HCEC 1CT (cell line): ENCODE measurements at regions not wholly inside any gene's neighbourhood (a gene's known extent, or its start where the extent isn't known, plus 50 kb on each side); places are given as distances from the start of the nearest gene placed in this dataset.
"Not testable (repeated sequence)": the region's sequence is repeated elsewhere in the genome, so short reads cannot be mapped to it uniquely, and the experiment has no call there.

Experiments
- DNase-seq: peaks from one replicate; pipeline ENCODE4 v3.0.0-alpha.2; 2017

DNA sequence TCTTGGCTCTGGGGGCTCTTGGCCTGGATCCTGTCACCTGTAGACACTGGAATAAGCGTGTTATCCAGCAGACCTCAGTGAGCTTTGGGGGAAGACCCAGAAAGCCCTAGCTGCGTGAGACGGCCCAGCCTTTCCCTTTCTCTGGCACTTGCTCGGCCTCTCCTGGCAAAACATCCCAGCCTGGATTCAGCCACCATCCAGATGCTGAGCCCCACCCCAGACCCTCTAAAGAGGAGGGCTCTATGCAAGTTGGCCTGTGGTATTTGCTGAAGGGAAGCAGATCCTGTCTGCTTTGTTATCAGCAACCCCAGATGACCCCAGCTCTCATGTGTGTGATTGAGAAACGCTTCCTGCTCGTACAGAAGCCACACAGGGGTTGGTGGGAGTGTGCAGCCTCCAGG is 267.2 kb downstream of the FAM43A start:
- DNase-seq = no peak

DNA sequence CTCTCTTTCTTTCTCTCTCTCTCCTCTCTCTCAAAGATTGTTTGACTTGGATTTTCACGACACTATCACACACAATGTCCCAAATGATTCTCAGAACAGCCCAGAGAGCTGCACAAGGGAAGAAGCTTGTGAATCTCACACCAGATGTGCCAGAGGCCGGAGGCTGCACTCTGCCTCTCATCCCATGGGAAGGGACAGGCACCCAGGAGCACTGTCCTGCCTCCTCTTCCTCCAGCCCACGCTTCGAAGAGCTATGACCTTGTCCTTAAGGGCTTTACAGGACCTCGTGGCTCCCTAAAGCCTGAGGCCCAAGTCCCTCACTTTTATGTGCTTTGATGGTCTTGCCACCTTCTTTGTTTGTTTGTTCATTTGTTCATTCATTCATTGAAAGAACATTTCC is 267.6 kb downstream of the FAM43A start:
- DNase-seq = no peak

DNA sequence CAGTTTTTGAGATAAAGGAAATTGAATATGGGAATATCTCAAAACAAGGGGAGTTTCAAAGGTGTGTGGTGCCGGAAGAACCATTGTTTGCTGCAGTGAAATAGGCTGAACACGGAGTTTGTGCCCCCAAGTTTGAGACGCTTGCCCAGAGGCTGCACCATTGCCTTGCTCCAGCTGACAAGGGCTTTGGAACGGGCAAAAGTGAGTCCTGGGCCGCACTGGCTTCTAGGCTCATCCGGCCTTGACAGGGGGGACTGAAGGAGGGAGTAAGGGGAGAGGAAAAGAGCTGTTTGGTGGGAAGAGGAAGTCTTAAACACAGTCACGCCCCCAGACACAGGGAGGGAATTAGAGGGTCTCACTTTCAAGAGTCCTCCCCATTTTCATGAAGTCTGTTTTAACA is 269.9 kb downstream of the FAM43A start:
- DNase-seq = no peak

DNA sequence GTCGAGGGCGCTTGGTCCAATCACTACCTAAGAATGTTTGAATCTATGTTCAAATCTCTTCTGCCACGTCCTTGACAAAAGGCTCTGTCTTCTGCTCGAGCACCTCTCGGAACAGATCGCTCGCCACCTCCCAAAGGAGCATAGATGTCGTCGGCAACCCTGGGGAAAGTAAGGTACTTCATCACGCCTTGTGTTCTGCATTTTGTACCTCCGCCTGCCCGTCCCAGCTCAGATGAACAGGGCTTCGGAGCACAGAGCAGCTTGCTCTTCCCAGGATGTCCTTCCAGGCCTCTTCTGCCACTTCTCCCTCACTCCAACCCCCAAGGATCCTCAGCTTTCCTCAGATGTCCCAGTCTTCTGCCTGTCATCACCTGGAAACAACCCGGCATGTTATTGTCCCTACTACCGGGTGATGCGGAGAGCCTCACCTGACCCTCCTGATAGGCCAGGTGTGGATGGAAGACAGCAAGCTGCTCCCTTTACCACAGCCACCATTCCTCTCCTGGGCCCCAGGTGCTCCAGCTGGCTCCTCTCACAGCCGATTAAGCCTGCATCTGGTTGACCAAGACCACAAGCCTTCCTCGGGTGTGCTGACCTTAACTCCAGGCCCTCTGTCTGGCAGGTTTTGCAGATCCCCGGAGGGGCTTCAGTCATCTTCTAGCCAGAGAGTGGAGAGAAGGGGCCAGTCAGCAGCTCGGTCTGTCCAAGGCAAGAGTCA is 270.5 kb downstream of the FAM43A start:
- no peak for DNase-seq

DNA sequence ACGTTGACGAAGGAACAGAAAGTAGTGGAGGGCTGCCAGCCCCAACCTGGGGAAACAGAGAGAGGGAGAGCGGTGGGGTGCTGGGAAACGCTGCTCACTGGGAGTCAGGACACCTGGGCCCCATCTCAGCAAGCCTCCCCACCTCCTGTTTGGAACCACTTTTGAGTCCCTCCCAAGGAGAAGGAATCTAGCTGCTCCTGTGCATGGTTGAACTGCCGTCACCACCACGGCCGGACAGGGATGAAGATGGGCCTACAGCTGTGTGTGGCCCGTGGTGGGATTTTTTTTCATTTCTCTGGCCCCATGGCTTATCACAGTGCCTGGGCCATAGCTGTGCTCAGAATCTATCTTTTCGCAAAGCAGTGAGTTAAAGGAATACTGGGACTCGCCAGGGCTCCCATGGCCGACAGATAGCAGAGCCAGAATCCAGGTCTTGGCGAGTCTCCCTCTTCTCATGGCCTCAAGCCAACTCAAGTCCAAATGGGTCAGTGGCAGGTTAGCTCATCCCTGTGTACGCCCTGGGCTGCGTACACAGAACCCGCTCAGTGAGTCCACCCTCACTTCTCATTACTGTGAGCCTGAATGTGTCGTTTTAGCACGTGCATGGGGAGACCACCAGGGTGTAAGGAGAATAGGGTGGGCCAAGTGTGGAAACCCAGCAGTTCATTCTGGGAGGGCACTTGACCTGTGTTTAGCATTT is 271.2 kb downstream of the FAM43A start:
- DNase-seq = no peak

DNA sequence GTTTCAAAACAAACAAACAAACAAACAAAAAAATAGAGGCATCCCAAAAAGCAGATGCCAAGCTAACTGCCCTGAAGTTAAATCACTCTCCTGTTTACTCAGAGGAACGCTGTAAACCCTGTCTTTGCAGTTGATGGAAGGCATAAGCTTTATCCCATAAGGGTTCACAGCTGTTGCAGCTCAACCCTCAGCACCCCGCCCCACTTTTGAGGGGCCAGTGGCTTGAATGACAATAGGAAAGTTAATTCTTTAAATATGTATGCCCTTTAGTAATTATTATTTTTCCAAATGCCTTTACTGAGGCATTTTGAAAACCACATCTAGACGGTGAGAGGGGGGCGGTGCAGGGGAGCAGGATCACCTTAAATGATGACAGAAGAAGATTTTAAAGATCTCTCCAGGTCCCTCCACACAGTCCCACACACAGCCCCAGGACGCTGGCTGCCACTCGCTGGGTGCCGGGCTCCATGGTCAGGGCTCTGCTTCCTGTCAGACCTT is 272.1 kb downstream of the FAM43A start:
- no peak for DNase-seq

DNA sequence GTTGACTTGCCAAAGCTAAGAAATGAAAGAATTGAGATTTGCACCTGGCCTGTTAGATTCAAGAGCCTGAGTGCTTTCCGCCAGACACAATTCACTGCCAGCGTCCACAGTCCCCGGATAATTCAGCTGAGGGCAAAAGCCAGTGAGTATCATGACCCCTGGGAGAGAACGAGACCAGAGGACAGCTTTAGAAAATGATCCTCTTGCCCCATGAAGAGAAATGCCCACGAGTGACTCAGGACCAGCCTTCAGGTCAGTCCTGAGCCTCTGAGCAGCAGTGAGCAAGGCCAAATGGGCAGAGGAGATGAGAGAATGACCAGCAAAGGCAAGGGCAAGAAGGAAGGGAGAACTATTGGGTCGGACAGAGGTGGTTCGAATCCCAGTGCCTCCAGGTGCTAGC is 273.5 kb downstream of the FAM43A start:
- DNase-seq = no peak

DNA sequence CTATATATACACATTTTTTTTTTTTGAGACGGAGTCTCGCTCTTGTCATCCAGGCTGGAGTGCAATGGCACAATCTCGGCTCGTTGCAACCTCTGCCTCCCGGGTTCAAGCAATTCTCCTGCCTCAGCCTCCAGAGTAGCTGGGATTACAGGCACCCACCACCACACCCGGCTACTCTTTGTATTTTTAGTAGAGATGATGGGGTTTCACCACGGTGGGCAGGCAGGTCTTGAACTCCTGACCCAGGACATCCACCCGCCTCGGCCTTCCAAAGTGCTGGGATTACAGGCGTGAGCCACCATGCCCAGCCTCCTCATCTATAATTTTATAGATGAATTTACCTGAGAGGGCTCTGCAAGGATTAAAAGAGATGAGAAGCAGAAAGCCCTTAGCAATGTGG is 274.0 kb downstream of the FAM43A start:
- not testable (repeated sequence) for DNase-seq

DNA sequence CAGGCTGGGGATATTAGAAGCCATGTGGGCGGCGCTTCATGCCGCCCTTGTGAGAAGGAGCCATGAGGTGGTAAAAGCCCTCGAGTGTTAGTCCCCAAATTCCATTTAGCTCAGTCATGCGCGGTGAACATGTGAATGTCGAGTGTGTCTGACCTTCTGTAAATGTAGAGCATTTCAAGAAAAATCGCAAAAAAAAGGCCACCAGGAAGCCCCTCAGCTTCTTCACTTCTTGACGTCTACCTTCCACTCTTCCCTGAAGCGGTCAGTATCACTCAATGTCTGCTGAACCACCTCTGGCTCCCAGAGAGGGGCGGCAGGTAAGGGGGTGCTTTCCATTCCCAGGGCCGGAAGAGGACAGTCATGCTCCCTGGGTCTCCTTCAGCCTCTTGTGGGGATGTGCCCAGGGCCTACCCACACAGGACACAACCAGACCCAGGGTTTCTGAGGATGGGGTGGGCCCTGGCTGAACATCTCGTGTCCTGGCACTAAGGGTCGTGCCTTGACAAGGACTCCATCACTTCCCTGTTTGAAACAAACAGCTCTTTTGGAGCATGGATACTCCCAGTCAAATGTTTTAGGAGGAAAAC is 274.9 kb downstream of the FAM43A start:
- no peak for DNase-seq

DNA sequence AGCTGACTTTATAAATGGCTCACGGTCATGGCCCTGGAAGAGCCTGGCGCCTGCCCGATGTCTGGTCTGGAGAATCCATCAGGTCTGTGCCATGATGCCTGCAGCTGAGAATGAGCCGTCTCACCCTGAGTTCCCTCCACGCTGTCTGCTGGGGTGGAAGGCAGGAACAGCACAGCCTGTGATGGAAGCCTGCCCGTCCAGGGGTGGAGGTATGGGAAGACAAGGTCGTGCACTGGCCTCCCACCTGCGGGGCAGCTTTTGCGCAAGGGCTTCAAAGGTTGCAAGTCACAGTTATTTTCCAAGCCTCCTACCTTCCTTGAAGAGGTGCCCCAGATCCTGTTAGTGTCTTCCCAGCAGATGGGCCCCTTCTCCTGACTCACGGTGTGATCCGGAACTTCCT is 275.5 kb downstream of the FAM43A start:
- DNase-seq = no peak

DNA sequence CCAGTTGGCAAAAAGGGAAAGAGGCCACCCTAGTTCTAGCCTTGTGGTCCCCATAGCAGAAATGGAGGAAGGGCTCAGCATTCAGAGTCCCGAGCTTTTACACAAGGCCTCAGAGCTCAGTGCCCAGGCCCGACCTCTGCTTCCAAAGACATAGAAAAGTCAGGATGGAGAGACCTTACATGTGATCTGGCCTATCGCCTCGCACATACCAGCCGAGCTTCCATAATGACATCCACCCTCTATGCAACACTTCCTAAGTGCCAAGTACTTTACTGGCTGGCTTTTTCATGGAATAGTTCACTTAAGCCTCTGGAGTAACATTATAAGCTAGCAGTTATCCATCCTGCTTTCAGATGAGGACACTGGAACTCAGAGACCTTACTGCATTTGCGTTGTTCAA is 275.9 kb downstream of the FAM43A start:
- no peak for DNase-seq

DNA sequence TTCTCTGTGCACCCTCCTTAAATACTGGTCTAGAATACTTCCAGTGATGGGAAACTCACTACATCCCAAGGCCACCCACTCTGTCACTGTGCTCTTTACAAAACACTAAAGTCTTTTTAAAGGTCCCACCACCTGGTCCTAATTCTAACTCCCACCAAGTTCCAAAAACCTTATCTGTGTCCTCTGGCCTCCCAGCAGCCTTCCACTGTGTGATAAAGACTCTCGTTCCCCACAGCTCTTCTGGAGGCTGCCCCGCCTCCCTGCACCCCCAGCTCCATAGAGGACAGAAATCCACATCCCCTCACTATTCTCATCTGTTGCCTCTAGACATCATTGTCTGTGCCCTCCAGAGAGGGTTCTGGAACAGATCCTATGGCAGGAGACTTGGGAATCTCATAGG is 276.4 kb downstream of the FAM43A start:
- DNase-seq = no peak

DNA sequence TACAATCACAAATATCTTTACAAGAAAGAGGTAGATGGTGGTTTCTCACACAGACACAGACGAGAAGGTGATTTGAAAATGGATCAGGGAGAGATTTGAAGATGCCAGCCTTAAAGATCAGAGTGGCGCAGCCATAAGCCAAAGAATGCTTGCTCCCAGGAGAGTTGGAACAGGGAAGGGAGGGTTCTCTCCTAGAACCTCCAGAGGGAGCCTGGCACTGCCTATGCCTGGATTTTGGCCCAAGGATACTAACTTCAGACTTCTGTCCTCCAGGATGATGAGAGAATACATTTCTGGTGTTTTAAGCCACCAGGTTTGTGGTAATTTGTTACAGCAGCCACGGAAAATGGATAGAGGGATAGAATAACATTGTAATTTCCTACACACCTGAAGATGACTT is 279.1 kb downstream of the FAM43A start:
- DNase-seq = no peak

DNA sequence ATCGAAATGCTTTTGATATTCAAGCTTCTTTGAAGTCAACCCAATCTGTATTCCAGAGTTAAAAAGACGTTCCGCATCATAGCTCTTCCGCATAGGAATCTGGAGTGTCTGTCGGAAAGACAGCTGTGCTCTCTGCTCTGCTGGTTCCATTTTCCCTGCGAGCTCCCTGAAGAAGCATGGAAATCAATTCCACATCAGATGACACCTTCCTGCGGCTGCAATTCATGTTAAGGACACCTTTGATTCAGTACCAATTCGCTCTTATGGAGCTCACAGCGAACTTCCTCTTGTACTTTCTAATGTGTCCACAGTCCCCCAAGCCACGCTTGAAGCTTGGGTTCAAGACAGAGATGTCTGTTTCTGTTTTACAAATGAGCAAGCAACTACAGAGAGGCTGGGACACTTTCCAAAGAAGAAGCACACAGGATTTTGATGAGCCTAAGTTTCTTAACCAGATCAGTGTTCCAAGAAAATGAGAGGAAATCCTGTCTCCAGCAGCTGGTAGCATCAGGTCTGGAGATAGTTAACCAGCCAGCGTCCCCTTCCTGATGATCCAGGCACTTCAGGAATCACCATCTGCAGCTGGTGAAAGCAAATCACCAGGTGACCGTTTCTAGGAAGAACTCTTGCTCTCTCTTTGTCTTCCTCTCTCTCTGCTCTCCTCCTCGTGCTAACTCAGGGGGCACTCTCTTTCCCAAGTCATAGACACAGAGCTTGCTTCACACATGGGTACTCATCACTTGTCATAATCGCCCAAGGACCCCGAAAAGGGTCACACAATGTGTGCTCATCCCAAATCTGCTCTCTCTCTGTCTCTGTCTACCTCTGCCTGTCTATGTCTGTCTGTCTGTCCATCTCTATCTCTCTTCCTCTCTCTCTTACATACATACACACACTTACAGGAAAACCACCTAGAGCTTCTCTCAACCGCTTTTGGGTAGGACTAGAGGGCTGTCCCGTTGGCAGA is 281.8 kb downstream of the FAM43A start:
- DNase-seq = no peak

DNA sequence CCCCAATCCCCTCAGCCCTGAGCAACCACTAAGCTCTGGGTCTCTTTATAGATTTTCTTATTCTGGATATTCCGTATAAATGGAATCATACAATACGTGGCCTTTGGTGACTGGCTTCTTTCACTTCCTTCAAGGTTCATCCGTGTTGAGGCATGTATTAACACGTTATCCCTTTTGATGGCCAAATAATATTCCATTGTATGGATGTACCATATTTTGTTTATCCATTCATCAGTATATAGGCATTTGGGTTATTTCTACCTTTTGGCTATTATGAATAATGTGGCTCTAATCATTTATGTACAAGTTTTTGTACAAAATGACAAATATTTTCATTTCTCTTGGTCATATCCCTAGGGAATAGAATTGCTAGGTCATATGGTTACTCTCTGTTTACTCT is 284.4 kb downstream of the FAM43A start:
- DNase-seq = no peak

DNA sequence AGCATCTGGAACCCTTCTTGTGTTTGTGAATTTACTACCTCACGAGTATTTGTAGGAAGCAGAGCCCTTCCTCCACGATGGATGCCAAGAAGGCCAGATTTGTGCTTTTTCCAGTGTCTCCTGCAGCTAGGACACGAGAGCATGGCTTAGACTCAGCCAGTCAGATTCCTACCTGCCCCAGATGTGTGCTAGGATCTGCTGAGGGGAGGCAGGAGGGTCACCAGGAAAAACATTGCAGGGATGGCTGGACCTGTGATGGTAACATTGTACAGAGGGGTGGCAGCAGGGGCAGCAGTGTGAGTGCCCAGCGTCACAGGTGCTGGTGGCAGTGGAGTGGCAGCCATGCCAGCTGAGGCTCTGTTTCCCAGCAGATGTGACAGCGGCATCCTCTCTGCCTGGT is 285.3 kb downstream of the FAM43A start:
- no peak for DNase-seq

DNA sequence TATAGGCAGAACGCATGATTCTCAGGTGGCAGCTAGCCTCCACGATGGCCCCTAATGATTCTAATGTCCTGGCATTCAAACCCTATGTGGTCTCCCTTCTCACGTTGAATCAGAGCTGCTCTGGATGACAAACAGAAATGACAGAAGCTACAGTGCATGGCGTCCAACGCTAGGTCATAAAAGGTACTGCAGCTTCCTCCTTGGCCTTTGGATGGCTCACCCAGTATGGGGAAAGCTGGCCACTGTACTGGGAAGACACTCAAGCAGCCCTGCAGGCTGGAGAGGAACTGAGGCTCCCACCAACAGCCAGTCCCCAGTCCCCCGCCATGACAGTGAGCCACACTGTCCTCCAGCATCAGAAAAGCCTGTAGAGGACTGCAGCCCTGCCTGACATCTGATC is 286.3 kb downstream of the FAM43A start:
- no peak for DNase-seq

DNA sequence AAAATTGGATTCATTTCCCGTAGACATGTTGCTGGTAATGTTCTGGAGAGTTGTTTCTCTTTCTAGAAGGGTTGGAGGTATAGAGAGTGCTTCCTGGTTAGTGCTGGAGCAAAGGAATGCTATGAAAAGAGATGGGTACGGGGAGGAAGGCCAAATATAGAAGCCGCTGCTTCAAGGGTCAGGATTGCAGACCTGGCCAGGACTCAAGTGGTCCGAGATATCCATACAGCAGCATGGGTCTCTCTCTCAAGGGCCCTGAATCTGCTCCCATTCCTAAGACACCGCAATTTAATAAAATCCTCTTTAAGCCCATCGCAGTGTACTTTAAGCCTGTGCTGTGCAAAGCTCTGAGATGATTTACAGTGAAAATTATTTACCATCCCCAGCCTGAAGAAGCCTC is 287.0 kb downstream of the FAM43A start:
- DNase-seq = no peak

DNA sequence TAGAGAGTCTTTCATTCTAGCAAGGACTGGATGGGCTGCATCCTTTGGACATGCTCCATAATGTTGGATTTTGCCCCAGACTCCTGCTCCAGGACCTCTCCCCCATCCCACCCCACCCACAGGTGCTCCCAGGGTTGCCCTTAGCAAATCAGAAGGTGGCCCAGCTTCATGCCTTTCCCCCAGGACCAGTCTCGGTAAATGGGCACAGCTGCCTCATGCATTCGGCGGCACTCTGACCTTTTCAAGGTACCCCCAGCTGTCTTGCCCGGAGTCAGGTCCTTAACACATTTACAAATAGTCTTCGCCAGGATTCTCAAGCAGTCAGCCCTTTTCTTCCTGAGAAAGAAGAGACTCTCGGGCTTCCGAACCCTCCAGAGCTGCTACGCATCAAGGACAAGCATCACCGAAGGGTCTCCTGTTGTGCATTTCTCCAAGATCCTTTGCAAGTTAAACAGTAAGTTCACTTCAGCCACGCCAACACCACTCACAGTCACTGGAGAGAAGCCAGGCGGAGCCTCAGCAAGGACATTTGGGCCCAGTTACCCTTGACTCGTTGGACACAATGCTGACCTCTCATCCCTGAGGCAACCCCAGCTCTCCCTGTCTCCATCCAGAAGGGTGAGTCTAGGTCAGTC is 287.8 kb downstream of the FAM43A start:
- no peak for DNase-seq

DNA sequence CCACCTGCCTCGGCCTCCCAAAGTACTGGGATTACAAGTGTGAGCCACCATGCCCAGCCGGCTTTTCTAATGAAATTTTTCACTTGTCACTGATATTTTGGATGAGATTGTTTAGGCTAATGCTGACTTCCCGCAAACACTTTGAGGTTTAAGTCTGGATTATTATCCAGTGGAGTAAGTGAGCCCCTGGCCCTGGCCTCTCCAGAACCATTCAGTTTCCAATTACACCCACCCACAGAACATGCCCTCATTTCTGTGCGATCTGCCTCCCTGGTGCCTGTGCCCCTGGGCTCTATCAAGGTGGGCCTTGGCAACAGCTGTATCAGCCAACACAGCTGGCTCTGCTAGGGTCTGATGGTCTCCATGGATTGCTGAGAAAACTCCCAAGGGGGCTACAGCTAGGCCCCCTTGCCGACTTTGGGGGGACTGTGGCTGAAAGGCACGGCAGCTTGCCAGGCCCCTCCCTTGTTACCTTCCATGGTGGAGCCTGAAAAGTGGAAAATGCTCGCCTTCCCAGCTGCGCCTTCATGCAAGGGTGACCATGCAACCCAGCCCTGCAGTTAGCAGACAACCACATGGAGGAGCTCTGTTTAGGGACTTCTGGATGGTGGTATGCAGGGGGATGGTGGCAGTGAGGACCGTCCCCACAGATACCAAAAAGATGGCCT is 288.9 kb downstream of the FAM43A start:
- DNase-seq = no peak

DNA sequence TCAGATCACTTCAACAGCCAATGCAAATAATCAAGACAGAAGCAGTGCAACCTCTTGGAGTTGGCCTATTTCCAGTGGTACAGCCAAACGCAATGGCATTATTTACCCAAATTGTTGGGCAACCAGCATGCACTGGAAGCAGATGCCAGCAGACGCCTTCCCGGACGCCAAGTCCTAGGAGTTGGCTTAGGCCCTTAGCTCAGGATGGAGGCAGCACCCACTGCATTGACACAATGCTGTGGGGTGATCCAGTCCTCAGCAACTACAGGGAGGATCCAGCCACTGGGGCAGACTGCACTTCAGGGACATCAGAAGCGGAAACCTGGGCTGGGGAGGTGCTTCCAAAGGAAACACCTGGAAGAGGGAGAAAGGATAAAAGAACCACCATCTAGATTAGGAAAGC is 290.4 kb downstream of the FAM43A start:
- no peak for DNase-seq

DNA sequence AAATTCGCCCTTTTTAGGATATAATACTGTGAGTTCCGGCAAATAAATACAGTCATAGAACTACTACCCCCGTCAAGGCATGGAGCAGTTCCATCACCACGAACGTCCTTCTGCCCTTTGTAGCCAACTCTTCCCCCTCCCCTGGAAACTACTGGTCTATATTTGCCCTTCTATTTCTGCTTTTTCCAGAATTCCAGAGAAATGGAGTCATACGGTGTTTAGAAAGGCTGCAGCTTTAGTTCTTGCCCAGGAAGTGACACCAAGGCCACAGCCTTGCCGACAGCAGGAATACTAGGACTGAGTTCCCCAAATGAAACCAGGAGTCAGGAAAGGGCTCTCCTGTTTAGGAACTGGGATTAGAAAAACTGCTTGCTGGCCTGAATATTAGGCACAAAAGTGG is 291.2 kb downstream of the FAM43A start:
- DNase-seq = no peak
